ENCODE measurements at regions not wholly inside any gene's neighbourhood (a gene's known extent, or its start where the extent isn't known, plus 50 kb on each side); places are given as distances from the start of the nearest gene placed in this dataset.
"Not testable (repeated sequence)": the region's sequence is repeated elsewhere in the genome, so short reads cannot be mapped to it uniquely, and the experiment has no call there.

- Histone ChIP-seq H2AFZ (ENCODE audit: low read length) (no peak overlapping the region), H3K79me2 (ENCODE audit: insufficient read depth, low read length) (no peaks in the 10 kb centered on the region), H3K4me2 (ENCODE audit: insufficient read depth, low read length) (no peak overlapping the region), H3K27me3 (ENCODE audit: insufficient read depth, low read length) (no peaks in the 10 kb centered on the region), H3K36me3 (ENCODE audit: insufficient read depth, low read length) (no peaks in the 10 kb centered on the region), H3K4me3 (ENCODE audit: insufficient read depth, low read length) (no peak overlapping the region), H3K27ac (ENCODE audit: low read depth, low read length) (no peak overlapping the region), H4K20me1 (ENCODE audit: insufficient read depth, low read length) (no peaks in the 10 kb centered on the region), H3K4me1 (ENCODE audit: insufficient read depth, low read length) (no peaks in the 10 kb centered on the region), H3K9me3 (ENCODE audit: low read depth, low read length) (peaks cover 2% of the 10 kb centered on the region)
- no peak for TF ChIP-seq CTCF (IDR thresholded peaks at IDR 0.05; ENCODE audit: extremely low read depth, low read depth, low read length)
- DNase-seq (ENCODE audit: insufficient read length, low spot score, missing footprints), result no peak
These were observed 1380.4 kb downstream of the SLITRK1 start for GRCh38 chr13:82501834-82502233.

- no peak overlapping the region for H2AFZ ChIP-seq (ENCODE audit: low read length)
- no peaks in the 10 kb centered on the region for H3K36me3 ChIP-seq (ENCODE audit: insufficient read depth, low read length)
- H3K4me2 ChIP-seq (ENCODE audit: insufficient read depth, low read length), result no peak overlapping the region
- no peaks in the 10 kb centered on the region for H3K9me3 ChIP-seq (ENCODE audit: low read depth, low read length)
- no peak for TF ChIP-seq CTCF (IDR thresholded peaks at IDR 0.05; ENCODE audit: extremely low read depth, low read depth, low read length)
- H3K4me1 ChIP-seq (ENCODE audit: insufficient read depth, low read length), result no peaks in the 10 kb centered on the region
- H3K27me3 ChIP-seq (ENCODE audit: insufficient read depth, low read length), result no peaks in the 10 kb centered on the region
- no peak overlapping the region for H3K4me3 ChIP-seq (ENCODE audit: insufficient read depth, low read length)
- no peak overlapping the region for H3K27ac ChIP-seq (ENCODE audit: low read depth, low read length)
- H3K79me2 ChIP-seq (ENCODE audit: insufficient read depth, low read length), result no peaks in the 10 kb centered on the region
- no peak for DNase-seq (ENCODE audit: insufficient read length, low spot score, missing footprints)
- no peaks in the 10 kb centered on the region for H4K20me1 ChIP-seq (ENCODE audit: insufficient read depth, low read length)
These were observed 1401.9 kb downstream of the SLITRK1 start for GRCh38 chr13:82480415-82480814.

GRCh38 chr13:82477436-82477835 is 1404.8 kb downstream of the SLITRK1 start:
- no peak overlapping the region for H3K27ac ChIP-seq (ENCODE audit: low read depth, low read length)
- H4K20me1 ChIP-seq (ENCODE audit: insufficient read depth, low read length), result no peaks in the 10 kb centered on the region
- DNase-seq (ENCODE audit: insufficient read length, low spot score, missing footprints), result no peak

GRCh38 chr13:82467626-82468025 is 1414.6 kb downstream of the SLITRK1 start:
- no peak overlapping the region for H3K27ac ChIP-seq (ENCODE audit: low read depth, low read length)
- H4K20me1 ChIP-seq (ENCODE audit: insufficient read depth, low read length), result no peaks in the 10 kb centered on the region
- no peak overlapping the region for H2AFZ ChIP-seq (ENCODE audit: low read length)
- TF ChIP-seq CTCF (IDR thresholded peaks at IDR 0.05; ENCODE audit: extremely low read depth, low read depth, low read length), result no peak
- no peak overlapping the region for H3K4me2 ChIP-seq (ENCODE audit: insufficient read depth, low read length)
- H3K9me3 ChIP-seq (ENCODE audit: low read depth, low read length), result no peaks in the 10 kb centered on the region
- no peak for DNase-seq (ENCODE audit: insufficient read length, low spot score, missing footprints)
- H3K79me2 ChIP-seq (ENCODE audit: insufficient read depth, low read length), result no peaks in the 10 kb centered on the region
- H3K27me3 ChIP-seq (ENCODE audit: insufficient read depth, low read length), result no peaks in the 10 kb centered on the region
- no peaks in the 10 kb centered on the region for H3K36me3 ChIP-seq (ENCODE audit: insufficient read depth, low read length)
- H3K4me1 ChIP-seq (ENCODE audit: insufficient read depth, low read length), result no peaks in the 10 kb centered on the region
- no peak overlapping the region for H3K4me3 ChIP-seq (ENCODE audit: insufficient read depth, low read length)

More at GRCh38 chr13:82477436-82477835, 1404.8 kb downstream of the SLITRK1 start:
- H3K36me3 ChIP-seq (ENCODE audit: insufficient read depth, low read length), result no peaks in the 10 kb centered on the region
- peaks cover 2% of the 10 kb centered on the region for H3K9me3 ChIP-seq (ENCODE audit: low read depth, low read length)
- no peaks in the 10 kb centered on the region for H3K79me2 ChIP-seq (ENCODE audit: insufficient read depth, low read length)
- H2AFZ ChIP-seq (ENCODE audit: low read length), result no peak overlapping the region
- H3K4me3 ChIP-seq (ENCODE audit: insufficient read depth, low read length), result no peak overlapping the region
- H3K4me1 ChIP-seq (ENCODE audit: insufficient read depth, low read length), result no peaks in the 10 kb centered on the region
- TF ChIP-seq CTCF (IDR thresholded peaks at IDR 0.05; ENCODE audit: extremely low read depth, low read depth, low read length), result no peak
- no peaks in the 10 kb centered on the region for H3K27me3 ChIP-seq (ENCODE audit: insufficient read depth, low read length)
- no peak overlapping the region for H3K4me2 ChIP-seq (ENCODE audit: insufficient read depth, low read length)

- H3K27ac ChIP-seq (ENCODE audit: low read depth, low read length); H4K20me1 ChIP-seq (ENCODE audit: insufficient read depth, low read length); H3K79me2 ChIP-seq (ENCODE audit: insufficient read depth, low read length); H3K9me3 ChIP-seq (ENCODE audit: low read depth, low read length); H3K4me3 ChIP-seq (ENCODE audit: insufficient read depth, low read length); DNase-seq (ENCODE audit: insufficient read length, low spot score, missing footprints); H3K4me1 ChIP-seq (ENCODE audit: insufficient read depth, low read length); H3K36me3 ChIP-seq (ENCODE audit: insufficient read depth, low read length); H3K27me3 ChIP-seq (ENCODE audit: insufficient read depth, low read length); H2AFZ ChIP-seq (ENCODE audit: low read length); H3K4me2 ChIP-seq (ENCODE audit: insufficient read depth, low read length): not testable (repeated sequence)
These were observed 1422.7 kb downstream of the SLITRK1 start for GRCh38 chr13:82459575-82459974.

All from osteoblast (primary cell).